CD1c-positive myeloid dendritic cell (primary cell): ENCODE measurements at regions not wholly inside any gene's neighbourhood (a gene's known extent, or its start where the extent isn't known, plus 50 kb on each side); places are given as distances from the start of the nearest gene placed in this dataset.
"Not testable (repeated sequence)": the region's sequence is repeated elsewhere in the genome, so short reads cannot be mapped to it uniquely, and the experiment has no call there.

ENCODE experiments used
- DNase-seq: peaks from one replicate; pipeline ENCODE4 v3.0.0-alpha.2; 2016; ENCODE audit errors: extremely low spot score

- not testable (repeated sequence) for DNase-seq
Measured at GRCh38 chr5:134471858-134472449, 53.5 kb upstream of the JADE2 start.

GRCh38 chr5:134468921-134469400 is 56.5 kb upstream of the JADE2 start:
- no peak for DNase-seq

- no peak for DNase-seq
Measured at GRCh38 chr5:134467231-134467630, 55.5 kb upstream of the CDKN2AIPNL start.

- peak; percentile 45 for DNase-seq
Measured at GRCh38 chr5:134466241-134467069, 54.8 kb upstream of the CDKN2AIPNL start.

- peak; percentile 74 for DNase-seq
Measured at GRCh38 chr5:134465816-134466240, 54.1 kb upstream of the CDKN2AIPNL start.

GRCh38 chr5:134464988-134465815 is 53.5 kb upstream of the CDKN2AIPNL start:
- DNase-seq, result no peak

- DNase-seq, result no peak
Measured at GRCh38 chr5:134463991-134464760, 52.5 kb upstream of the CDKN2AIPNL start.

- no peak for DNase-seq
Measured at GRCh38 chr5:134463176-134463720, 51.6 kb upstream of the CDKN2AIPNL start.

GRCh38 chr5:134462761-134463160 is 51.1 kb upstream of the CDKN2AIPNL start:
- no peak for DNase-seq

- no peak for DNase-seq
Measured at GRCh38 chr5:134462047-134462575, 50.4 kb upstream of the CDKN2AIPNL start.
